ENCODE measurements at regions not wholly inside any gene's neighbourhood (a gene's known extent, or its start where the extent isn't known, plus 50 kb on each side); places are given as distances from the start of the nearest gene placed in this dataset.
A peak's percentile ranks its signal among the peaks of the same experiment; 100 is the strongest.

- DNase-seq: no peak
Observed at GRCh38 chr20:34163307-34163706, 51.3 kb upstream of the EIF2S2 start.

- no peak for DNase-seq
Observed at GRCh38 chr20:34164381-34164984, 52.4 kb upstream of the EIF2S2 start.

DNA sequence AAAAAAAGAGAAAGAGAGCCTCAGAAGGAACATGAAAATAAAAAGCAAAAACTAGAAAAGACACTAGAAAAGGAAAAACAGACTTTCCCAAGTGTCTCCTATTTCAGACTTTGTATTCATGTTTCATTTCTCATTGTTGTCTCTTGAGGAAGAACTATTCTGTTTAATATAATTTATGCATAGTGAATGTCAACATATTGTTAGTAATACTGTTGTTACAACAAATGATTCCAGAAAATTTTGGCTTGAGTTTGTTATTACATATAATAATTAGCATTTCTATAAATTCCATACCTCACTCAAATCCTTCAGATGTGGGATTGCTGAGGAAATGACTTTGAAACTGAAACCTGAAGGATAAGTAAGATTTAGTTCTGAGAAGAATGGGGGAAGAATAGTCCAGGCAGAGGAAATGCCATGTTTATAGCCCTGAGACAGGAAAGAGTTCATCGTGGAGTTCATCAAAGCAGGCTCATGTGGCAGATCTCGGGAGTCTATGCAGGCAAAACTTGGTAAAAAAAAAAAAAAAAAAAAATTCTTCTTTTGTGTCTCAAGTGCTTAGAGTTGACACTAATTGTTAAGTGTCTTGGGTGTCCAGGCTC is 53.1 kb upstream of the EIF2S2 start:
- no peak for DNase-seq

GRCh38 chr20:34171640-34172039 is 59.6 kb upstream of the EIF2S2 start:
- DNase-seq: no peak

DNA sequence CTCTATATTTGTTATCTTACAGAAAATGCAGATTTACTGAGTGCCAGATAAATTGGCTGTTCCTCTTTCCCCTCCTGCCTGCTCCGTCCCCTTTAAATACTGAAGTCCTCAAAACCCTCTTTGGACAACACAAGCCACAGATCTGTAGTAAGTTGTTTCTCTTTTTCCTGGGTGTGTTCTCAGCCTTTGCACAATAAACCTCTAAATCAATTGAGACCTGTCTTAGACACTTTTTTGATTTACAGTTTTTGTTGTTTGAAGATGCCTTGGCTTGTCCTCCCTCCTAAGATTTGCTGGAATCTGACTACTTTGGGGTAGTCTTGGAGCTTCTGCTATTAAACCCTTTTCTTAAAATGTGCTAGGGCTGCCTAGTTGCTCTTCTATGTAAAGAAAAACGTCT is 60.9 kb upstream of the EIF2S2 start:
- no peak for DNase-seq

DNA sequence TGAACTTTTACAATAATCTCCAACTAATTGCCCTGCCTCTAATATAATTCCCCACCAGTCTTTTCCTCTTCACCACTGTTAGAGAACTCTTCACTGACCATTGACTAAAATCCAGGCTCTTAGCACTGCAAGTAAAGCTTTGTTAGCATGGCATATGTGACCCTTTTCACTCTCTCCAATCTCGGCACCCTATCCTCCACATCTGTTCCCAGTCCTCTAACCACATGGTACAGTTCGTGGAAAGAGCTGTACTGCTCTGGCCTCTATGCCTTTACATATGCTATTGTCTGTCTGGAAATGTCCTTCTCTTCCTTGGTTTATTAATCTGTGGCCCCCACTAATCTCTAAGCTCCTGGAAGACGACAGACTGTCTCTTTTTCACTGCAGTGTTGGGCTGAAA is 63.0 kb upstream of the EIF2S2 start:
- no peak for DNase-seq

DNA sequence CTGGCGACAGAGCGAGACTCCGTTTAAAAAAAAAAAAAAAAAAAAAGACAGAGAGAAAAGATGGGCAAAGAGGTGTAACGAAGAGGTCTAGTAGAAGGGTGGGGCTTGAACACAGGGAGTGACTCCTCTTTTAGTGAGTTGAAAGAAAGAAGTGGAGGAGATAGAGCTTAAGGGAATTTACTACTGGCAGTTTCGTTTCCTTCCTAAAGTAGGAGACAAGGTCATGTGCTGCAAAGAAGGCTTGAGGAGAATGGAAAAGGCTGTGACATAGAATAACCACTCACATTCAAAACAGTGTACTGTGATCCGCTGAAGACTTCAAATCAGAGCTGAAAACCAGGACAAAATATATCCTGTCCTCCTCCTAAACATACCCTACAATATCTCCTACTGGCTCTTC is 63.8 kb upstream of the EIF2S2 start:
- DNase-seq: no peak

- no peak for DNase-seq
Observed at GRCh38 chr20:34177052-34177451, 64.2 kb upstream of the ASIP start.

GRCh38 chr20:34179637-34180360 is 61.4 kb upstream of the ASIP start:
- no peak for DNase-seq

GRCh38 chr20:34180460-34181120 is 60.6 kb upstream of the ASIP start:
- no peak for DNase-seq

DNA sequence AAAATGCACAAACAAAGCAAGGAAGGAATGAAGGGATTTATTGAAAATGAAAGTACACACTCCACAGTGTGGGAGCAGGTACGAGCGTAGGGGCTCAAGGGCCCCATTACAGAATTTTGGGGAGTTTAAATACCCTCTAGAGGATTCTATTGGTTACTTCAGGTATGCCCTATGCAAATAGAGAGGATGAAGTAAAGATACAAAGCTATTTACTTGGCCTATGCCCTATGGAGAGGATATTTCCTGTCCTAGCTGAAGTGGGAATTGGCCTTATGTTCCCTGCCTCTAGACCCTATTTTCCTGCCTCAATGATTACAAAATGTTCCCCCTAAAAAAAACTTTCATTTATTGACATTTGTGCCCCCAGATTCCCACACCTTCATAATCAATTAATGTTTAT is 59.7 kb upstream of the ASIP start:
- no peak for DNase-seq

DNA sequence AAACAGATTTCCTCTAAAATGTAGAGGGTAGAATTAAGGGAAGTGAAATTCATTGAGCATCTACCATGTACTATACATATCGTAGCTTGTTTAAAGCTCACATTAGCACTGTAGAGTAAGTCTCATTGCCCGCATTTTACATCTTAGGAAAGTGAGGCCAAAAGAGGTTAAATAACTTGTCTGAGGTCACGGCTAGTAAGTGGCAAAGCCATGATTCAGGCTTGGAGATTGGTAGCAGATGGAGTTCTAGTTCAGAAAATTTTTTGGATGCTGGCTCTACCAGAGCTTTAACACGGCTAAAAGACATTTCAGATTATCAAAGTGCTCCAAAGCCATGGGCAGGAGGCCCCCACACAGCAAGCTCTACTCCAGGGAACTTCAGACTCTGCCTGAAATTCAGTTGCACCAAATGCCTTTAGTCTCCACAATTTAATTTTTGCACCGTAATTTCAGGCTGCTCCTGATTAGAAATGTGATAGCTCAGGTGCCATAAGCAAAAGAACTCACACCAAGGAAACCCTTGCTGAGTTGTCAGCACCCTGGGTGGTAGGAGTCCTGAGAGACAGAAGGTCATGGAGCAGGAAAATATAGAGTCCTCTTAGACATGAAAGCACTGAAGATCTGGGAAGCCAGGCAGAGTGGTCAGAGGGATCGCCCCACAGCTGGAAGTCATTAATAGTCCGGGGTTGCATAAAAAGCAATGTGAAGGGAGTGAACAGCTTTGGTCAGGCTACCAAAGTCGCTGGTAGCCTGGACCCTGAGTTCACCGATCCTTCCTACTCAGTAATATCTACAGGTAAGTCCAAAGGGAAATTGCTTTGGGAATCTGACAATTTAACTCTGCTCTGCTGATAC is 55.2 kb upstream of the ASIP start:
- DNase-seq: no peak

DNA sequence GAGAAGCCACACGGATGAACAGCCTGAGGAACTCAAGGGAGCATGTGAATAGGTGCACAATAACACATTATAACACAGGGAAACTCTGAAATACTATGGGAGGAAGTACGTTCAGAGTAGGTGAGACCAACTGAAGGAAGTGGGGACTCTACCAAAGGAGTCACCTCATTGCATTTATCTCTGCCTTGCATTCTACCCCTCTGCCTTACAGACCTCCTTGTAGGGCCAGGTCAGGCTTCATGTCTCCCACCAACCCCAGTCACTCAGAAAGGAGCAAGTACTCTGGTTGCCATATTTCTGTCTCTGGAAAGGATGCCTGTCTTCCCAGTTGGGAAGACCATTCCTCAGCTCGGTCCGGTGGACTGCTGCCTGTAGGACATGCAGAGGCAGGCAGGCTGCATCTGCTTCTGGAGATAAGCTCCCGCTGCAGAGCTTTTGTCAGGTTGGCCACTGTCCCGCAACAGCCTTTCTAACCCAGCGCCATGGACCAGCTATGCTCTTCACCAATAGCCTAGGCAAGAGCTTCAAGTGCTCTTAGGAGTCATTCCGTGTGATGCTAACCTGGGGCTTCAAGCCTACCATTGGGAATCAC is 51.6 kb upstream of the ASIP start:
- DNase-seq: no peak

DNA sequence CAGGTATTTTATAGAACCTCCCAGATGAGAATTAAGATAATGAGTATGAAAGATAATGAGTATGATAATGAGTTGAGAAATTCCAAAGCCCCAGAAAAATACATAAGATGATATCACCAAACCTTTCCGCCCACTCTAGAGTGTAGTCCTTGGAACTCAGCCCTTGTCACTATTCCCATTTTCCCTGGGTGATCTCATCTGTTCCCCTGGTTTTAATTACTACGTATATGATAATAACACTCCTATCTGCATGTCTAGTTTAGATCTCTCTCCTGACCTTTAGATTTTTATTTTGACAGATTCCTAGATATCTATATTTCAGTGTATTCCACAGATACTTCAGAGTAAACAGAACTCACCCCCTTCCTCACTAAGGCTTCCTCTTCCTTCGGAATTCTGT is 51.0 kb upstream of the ASIP start:
- no peak for DNase-seq

- DNase-seq: peak; percentile 29
Observed at GRCh38 chr20:34190679-34191090, 50.5 kb upstream of the ASIP start.

Measured in activated naive CD4-positive, alpha-beta T cell treated with anti-CD3 and anti-CD28 coated beads, Interleukin-2, amount 50 U/mL, for 16 hours (primary cell).